GM12878 (cell line): ENCODE measurements at regions not wholly inside any gene's neighbourhood (a gene's known extent, or its start where the extent isn't known, plus 50 kb on each side); places are given as distances from the start of the nearest gene placed in this dataset.

Experiments
- EZH2 ChIP-seq: IDR thresholded peaks from 2 replicates; pipeline ENCODE4 v1.6.1; 2012; ENCODE audit warnings: low read depth, mild to moderate bottlenecking, control low read depth, inconsistent platforms, low read length, borderline replicate concordance; ENCODE audit not compliant: control insufficient read depth
- PBX3 ChIP-seq: IDR thresholded peaks from 2 replicates; pipeline ENCODE4 v1.6.1; 2011; ENCODE audit warnings: mild to moderate bottlenecking, low read depth, low read length, moderate library complexity; ENCODE audit not compliant: insufficient replicate concordance
- USF2 ChIP-seq: IDR thresholded peaks from 2 replicates; pipeline ENCODE4 v1.6.1; 2011; ENCODE audit warnings: low read depth, low read length, improper control_type of control experiment, borderline replicate concordance
- YY1 ChIP-seq: IDR thresholded peaks from 2 replicates; pipeline ENCODE4 v1.6.1; 2011; ENCODE audit warnings: low read depth, mild to moderate bottlenecking, low read length

- TF ChIP-seq USF2 (no peak), PBX3 (no peak), YY1 (no peak), EZH2 (no peak)
Measured at GRCh38 chr14:36012621-36013020, 163.9 kb downstream of the PTCSC3 start.
